Ecto neural progenitor cell (in vitro differentiated cells): ENCODE measurements at regions not wholly inside any gene's neighbourhood (a gene's known extent, or its start where the extent isn't known, plus 50 kb on each side); places are given as distances from the start of the nearest gene placed in this dataset.
A peak's percentile ranks its signal among the peaks of the same experiment; 100 is the strongest.
"Not testable (repeated sequence)": the region's sequence is repeated elsewhere in the genome, so short reads cannot be mapped to it uniquely, and the experiment has no call there.

ENCODE experiments used
- DNase-seq: peaks from one replicate; pipeline ENCODE4 v3.0.0-alpha.2; 2018; ENCODE audit warnings: low spot score

DNA sequence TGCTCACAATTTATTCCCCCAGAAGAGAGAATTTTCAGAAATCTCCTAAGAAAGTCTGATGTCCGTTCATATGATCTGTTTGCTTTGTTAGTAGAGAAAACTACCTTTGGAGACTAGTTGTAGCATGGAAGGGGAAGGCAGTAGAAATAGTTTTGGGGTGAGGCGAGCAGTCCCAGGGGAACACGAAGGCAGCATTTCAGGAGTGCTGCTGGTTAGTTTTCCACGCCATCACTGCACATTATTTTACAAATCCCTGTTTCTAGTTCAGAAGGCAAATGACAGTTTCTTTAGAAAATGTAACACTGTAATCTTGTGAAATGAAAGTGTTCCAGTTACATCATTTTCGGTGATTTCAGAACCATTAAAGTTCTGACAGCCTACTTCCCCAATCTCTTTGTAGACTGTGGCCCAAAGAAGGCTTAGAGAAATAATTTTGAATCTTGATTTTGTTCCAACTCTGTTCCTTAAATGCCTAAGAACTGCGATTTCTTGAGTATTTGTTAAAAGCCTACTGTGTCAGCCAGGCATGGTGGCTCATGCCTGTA lies 123.8 kb downstream of the LAT start:
- not testable (repeated sequence) for DNase-seq

GRCh38 chr16:29107299-29107698 lies 122.4 kb downstream of the LAT start:
- peak; percentile 52 for DNase-seq

- not testable (repeated sequence) for DNase-seq
These were observed 121.5 kb downstream of the LAT start for GRCh38 chr16:29106259-29106908.

DNA sequence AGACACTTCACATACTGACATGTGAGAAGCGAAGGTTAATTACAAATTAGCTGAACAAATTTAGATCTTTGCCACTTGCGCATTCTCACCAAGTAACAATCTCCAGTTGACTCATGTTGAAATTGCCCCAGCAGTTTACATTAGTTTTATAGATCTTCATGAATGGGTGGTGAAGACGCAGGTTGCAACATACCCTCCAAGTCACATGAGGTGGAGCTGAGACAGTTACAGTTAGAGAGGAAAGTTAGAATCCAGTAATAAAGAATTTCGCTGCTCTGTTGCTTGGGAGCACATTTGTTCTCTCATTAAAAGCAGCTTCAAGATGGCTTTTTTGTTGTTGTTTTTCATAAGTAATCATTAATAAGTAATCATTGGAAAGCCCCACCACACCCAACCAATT lies 119.7 kb downstream of the LAT start:
- not testable (repeated sequence) for DNase-seq

DNA sequence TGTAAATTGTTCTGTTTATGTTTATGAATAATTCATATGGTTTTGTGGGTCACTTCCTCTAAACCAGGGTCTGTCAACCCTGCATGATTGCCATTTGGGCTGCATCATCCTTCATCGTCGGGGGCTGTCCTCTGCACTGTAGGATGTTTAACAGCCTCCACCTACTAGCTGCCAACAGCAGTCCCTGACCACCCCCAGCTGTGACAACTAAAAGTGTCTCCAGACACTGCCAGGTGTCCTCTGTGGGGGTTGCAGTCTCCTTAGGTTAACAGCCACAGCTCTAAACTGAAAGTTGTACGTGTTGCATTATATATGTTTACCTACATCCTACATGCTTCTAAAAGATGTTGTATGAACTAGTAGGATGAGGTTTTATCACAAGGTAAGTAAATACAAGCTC lies 113.1 kb downstream of the LAT start:
- DNase-seq, result not testable (repeated sequence)

DNA sequence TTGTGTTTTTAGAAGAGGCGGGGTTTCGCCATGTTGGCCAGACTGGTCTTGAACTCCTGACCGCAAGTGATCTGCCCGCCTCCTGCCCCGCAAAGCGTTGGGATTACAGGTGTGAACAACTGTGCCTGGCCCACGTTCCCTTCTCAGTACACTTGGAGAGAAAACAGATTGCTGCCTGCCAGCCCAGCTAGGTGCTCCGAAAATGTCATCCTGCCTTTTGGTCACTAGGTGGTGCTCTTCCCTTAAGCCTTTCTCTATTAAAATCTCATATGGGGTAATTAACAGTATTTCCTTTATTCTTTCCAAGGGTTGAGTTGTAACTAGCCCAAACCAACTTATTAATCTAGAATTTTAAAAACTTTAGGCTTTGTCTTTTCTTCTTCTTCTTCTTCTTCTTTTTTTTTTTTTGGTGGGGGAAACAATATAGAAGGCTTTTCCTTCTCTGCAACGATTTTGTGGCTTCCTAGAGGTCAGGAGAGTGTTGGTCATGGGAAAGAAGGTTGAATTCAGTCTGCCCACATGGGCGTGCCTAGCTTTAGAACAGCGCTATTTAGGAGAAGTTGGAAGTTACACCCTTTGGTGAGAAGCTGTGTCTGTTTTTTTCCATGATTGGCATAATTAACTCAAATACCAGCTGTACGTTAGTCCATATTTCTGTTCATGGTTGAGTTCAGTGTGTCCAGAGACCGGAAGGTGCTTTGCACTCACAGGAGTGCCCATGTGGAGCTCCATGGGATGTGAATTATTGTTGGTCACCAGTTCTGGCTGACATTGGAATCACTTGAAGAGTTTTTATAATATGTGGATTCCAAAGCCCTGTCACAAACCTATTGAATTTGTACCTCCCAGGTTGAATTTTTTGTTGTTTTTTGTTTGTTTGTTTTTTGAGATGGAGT lies 110.1 kb downstream of the LAT start:
- not testable (repeated sequence) for DNase-seq

- not testable (repeated sequence) for DNase-seq
These were observed 109.5 kb downstream of the LAT start for GRCh38 chr16:29094325-29094724.

DNA sequence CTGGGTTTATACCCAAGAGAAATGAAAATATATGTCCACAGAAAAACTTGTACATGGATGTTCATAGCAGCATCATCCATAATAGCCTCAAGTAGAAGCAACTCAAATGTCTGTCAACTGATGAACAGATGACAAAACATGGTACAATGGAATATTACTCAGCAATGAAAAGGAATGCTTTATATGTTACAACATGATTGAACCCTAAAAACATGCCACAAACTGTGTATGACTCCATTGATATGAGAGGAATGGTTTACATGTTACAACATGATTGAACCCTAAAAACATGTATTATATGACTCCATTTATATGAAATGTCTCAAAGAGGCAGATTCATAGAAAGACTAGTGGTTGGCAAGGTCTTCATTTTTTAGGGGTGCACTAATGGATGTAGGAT lies 104.8 kb downstream of the LAT start:
- not testable (repeated sequence) for DNase-seq

DNA sequence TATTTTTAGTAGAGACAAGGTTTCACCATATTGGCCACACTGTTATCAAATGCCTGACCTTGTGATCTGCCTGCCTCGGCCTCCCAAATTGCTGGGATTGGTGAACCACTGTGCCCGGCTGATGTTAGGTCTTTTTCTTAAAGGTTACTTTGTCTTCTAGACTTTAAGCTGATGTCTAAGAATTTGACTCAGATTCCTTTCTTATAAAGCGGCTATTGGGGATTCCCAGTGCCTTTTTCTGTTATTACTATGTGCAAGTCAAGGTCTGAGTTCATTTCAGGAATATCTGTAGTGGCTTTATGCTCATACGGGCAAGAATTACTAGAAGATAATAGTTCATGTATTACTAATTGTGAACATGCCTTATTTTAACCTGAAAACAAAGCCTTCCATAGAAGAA lies 102.8 kb downstream of the LAT start:
- not testable (repeated sequence) for DNase-seq

DNA sequence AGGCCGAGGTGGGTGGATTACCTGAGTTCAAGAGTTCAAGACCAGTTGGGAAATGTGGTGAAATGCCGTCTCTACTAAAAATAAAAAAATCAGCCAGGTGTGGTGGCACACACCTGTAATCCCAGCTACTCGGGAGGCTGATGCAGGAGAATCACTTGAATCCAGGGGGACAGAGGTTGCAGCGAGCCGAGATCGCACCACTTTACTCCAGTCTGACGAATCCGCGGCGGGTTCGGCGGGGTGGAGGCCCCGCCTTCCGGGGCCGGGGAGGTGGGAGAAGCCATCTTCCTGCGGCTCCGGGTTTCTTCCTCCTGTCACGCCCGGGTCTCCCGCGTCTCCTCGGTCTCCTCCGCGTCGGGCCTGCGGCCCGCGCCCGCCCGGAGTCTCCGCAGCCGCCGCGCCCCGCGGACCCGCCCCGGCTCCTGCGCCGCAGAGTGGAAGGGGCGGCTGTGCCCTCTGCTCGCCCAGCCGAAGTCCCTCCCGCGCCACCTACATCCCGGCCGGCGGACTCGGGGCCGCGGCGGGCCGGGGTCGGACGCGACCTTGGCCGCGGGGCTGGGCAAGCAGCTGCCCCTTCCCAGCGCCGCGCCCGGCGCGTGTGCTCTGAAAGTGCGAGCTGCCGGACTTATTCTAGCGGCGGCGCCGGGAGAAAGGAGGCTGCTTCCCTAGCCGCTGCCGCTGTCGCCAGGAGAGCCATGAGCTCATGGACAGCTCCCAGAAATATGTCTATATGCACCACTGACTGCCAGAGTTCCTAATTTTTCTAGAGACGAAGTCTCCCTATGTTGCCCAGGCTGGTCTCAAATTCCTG lies 97.2 kb downstream of the LAT start:
- DNase-seq, result not testable (repeated sequence)

- DNase-seq, result peak; percentile 49
These were observed 89.9 kb downstream of the LAT start for GRCh38 chr16:29074554-29075402.

- DNase-seq, result not testable (repeated sequence)
These were observed 77.4 kb downstream of the LAT start for GRCh38 chr16:29062235-29062634.

GRCh38 chr16:29061467-29061921 lies 76.6 kb downstream of the LAT start:
- DNase-seq, result not testable (repeated sequence)

DNA sequence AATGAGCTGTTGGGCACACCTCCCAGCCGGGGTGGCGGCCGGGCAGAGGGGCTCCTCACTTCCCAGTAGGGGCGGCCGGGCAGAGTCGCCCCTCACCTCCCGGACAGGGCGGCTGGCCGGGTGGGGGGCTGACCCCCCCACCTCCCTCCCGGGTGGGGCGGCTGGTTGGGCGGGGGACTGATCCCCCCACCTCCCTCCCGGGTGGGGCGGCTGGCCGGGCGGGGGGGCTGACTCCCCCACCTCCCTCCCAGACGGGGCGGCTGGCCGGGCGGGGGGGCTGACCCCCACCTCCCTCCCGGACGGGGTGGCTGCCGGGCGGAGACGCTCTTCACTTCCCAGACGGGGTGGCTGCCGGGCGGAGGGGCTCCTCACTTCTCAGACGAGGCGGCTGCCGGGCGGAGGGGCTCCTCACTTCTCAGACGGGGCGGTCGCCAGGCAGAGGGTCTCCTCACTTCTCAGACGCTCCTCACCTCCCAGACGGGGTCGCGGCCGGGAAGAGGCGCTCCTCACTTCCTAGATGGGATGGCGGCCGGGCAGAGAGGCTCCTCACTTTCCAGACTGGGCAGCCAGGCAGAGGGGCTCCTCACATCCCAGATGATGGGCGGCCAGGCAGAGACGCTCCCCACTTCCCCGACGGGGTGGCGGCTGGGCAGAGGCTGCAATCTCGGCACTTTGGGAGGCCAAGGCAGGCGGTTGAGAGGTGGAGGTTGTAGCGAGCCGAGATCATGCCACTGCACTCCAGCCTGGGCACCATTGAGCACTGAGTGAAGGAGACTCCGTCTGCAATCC lies 75.4 kb downstream of the LAT start:
- not testable (repeated sequence) for DNase-seq

GRCh38 chr16:29059575-29059974 lies 74.7 kb downstream of the LAT start:
- DNase-seq, result not testable (repeated sequence)
